PC-3 (cell line): ENCODE measurements at regions not wholly inside any gene's neighbourhood (a gene's known extent, or its start where the extent isn't known, plus 50 kb on each side); places are given as distances from the start of the nearest gene placed in this dataset.

ENCODE experiments used
- CTCF ChIP-seq: fragments of 300-600 bp; sonication (generic); conservative IDR thresholded peaks from 2 replicates; pipeline ENCODE4 v1.5.1; 2017; ENCODE audit warnings: antibody characterized with exemption, low read depth, mild to moderate bottlenecking, low read length
- EZH2phosphoT487 ChIP-seq: fragments of 300-600 bp; sonication (generic); IDR thresholded peaks from 2 replicates; pipeline ENCODE4 v1.6.1; 2018; ENCODE audit warnings: mild to moderate bottlenecking, antibody characterized with exemption, low read length, borderline replicate concordance

GRCh38 chr18:26689226-26689879 lies 141.0 kb upstream of the KCTD1 start:
- TF ChIP-seq CTCF (no peak), EZH2phosphoT487 (no peak)
